GM13976 (cell line): ENCODE measurements at regions not wholly inside any gene's neighbourhood (a gene's known extent, or its start where the extent isn't known, plus 50 kb on each side); places are given as distances from the start of the nearest gene placed in this dataset.

Source experiments
- DNase-seq: peaks from one replicate; pipeline ENCODE4 v3.0.0; 2012; ENCODE audit warnings: low spot score
- in situ Hi-C: fragments of 300-500 bp; cut with MboI; formaldehyde crosslinking; loops from one replicate; pipeline ENCODE4 v1.12.0; 2022; ENCODE audit warnings: low sequenced_read_pairs, mixed read lengths, inconsistent platforms; ENCODE audit not compliant: unreplicated experiment
- TF ChIP-seq, protein P1 (sequence below): IDR thresholded peaks from 2 replicates; pipeline ENCODE4 v1.5.1; 2012; ENCODE audit warnings: borderline replicate concordance, mild to moderate bottlenecking; ENCODE audit not compliant: insufficient read depth; ENCODE audit errors: extremely low read depth, missing control alignments, control extremely low read depth

- TF ChIP-seq, protein P1, sequence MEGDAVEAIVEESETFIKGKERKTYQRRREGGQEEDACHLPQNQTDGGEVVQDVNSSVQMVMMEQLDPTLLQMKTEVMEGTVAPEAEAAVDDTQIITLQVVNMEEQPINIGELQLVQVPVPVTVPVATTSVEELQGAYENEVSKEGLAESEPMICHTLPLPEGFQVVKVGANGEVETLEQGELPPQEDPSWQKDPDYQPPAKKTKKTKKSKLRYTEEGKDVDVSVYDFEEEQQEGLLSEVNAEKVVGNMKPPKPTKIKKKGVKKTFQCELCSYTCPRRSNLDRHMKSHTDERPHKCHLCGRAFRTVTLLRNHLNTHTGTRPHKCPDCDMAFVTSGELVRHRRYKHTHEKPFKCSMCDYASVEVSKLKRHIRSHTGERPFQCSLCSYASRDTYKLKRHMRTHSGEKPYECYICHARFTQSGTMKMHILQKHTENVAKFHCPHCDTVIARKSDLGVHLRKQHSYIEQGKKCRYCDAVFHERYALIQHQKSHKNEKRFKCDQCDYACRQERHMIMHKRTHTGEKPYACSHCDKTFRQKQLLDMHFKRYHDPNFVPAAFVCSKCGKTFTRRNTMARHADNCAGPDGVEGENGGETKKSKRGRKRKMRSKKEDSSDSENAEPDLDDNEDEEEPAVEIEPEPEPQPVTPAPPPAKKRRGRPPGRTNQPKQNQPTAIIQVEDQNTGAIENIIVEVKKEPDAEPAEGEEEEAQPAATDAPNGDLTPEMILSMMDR: no peak
- DNase-seq: no peak
- in situ Hi-C loops: no loop called here
These were observed 231.8 kb downstream of the UACA start for GRCh38 chr15:70531576-70531975.

- TF ChIP-seq, protein P1: no peak
- in situ Hi-C loops: no loop called here
- no peak for DNase-seq
These were observed 232.5 kb downstream of the UACA start for GRCh38 chr15:70530906-70531305.

GRCh38 chr15:70530503-70530902, 232.9 kb downstream of the UACA start:
- in situ Hi-C loops: no loop called here
- no peak for DNase-seq
- TF ChIP-seq, protein P1: no peak

- in situ Hi-C loops: no loop called here
- TF ChIP-seq, protein P1: no peak
- DNase-seq: no peak
These were observed 233.3 kb downstream of the UACA start for GRCh38 chr15:70530017-70530499.

- TF ChIP-seq, protein P1: no peak
- no peak for DNase-seq
These were observed 234.5 kb downstream of the UACA start for GRCh38 chr15:70528816-70529215.

DNA sequence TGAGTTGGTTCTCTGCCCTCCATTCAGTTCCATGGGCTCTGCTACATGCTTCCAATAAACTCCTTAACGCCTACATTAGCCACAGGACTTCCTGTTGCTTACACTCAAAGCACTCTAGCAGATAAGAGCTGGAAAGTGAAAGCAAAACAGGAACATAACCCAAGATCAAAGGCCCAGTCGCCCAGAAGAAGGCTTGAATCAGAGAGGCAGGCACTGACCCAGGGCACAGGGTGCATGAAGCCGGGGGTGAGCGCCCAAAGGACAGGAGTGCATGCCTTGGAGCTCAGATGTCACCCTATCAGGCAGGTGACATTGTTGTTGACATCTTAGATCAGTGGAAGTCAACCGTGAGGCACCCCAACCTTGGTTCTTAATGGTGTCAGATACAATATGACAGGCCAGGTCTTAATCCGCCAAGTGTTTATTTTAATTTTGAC, 235.1 kb downstream of the UACA start:
- in situ Hi-C loops: no loop called here
- peak; percentile 72 for DNase-seq
- TF ChIP-seq, protein P1: no peak

More at GRCh38 chr15:70528816-70529215, 234.5 kb downstream of the UACA start:
- in situ Hi-C loops: no loop called here

GRCh38 chr15:70526974-70527325, 236.4 kb downstream of the UACA start:
- in situ Hi-C loops: no loop called here
- DNase-seq: no peak
- TF ChIP-seq, protein P1: no peak
